ENCODE measurements at regions not wholly inside any gene's neighbourhood (a gene's known extent, or its start where the extent isn't known, plus 50 kb on each side); places are given as distances from the start of the nearest gene placed in this dataset.

DNA sequence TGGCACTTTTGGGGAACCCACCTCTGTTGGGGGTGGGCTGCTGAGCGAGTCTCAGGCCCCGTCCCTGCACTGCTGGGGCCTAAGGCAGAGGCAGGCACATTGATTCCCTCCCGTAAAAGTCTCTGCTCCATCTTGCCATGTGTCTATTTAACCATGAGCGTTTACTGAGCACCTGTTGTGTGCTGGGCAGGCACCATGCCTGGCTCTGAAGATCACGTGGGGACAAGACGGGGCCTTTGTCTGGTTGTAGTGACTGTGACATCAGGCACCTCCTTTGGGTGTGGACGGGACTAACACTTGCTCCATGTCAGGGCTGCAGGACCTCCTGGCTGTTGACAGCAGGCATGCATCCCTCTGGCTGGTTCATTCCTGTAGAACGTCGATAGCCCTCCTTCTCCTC lies 204.7 kb upstream of the CIBAR2 start:
- Histone ChIP-seq H3K27ac (no peak overlapping the region), H3K9me3 (no peaks in the 10 kb centered on the region), H3K4me1 (peaks cover 18 to 58% (median 48%) of the 10 kb centered on the region in 4 donors), H3K4me3 (no peak overlapping the region), H3K36me3 (no peaks in the 10 kb centered on the region), H3K27me3 (no peaks in the 10 kb centered on the region)
- WGBS, 5 donors: 66 to 82% (median 75%) methylated on average over 5 to 9 of the region's 9 CpGs
- intact Hi-C loops (cut with DNase I; ENCODE audit: low total_unique reads): no loop called here
- TF ChIP-seq POLR2A (IDR thresholded peaks at IDR 0.05): no peak
- TF ChIP-seq EP300 (IDR thresholded peaks at IDR 0.05): no peak
- no peak for TF ChIP-seq POLR2AphosphoS5 (IDR thresholded peaks at IDR 0.05)
- TF ChIP-seq, protein P1, sequence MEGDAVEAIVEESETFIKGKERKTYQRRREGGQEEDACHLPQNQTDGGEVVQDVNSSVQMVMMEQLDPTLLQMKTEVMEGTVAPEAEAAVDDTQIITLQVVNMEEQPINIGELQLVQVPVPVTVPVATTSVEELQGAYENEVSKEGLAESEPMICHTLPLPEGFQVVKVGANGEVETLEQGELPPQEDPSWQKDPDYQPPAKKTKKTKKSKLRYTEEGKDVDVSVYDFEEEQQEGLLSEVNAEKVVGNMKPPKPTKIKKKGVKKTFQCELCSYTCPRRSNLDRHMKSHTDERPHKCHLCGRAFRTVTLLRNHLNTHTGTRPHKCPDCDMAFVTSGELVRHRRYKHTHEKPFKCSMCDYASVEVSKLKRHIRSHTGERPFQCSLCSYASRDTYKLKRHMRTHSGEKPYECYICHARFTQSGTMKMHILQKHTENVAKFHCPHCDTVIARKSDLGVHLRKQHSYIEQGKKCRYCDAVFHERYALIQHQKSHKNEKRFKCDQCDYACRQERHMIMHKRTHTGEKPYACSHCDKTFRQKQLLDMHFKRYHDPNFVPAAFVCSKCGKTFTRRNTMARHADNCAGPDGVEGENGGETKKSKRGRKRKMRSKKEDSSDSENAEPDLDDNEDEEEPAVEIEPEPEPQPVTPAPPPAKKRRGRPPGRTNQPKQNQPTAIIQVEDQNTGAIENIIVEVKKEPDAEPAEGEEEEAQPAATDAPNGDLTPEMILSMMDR (IDR thresholded peaks at IDR 0.05): no peak
- DNase-seq: no peak

DNA sequence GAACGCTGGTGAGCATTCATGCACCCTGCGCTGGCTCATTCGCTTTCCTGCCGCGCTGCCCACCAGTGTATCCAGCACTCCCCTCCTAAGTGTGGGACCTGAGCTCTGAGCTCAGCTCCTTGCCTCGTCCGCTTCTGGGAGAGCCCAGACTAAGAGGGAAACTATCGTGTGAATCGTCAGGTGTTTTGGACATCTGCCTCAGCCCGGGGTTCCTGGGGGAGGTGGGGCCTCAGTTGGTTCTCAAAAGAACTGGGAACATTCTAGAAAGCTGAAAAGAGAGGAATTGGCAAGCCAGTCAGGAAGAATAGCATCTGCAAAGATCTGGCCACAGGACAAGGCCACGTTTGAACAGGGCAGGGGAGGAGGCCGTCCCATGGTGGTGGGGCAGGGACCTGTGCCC lies 205.4 kb upstream of the CIBAR2 start:
- intact Hi-C loops (cut with DNase I; ENCODE audit: low total_unique reads): no loop called here
- TF ChIP-seq, protein P1 (IDR thresholded peaks at IDR 0.05): no peak
- TF ChIP-seq EP300 (IDR thresholded peaks at IDR 0.05): no peak
- TF ChIP-seq POLR2A (IDR thresholded peaks at IDR 0.05): no peak
- TF ChIP-seq POLR2AphosphoS5 (IDR thresholded peaks at IDR 0.05): no peak
- no peaks in the 10 kb centered on the region for H3K36me3 ChIP-seq
- WGBS, 5 donors: 71 to 86% (median 76%) methylated on average over 11 to 12 of the region's 12 CpGs
- H3K27ac ChIP-seq: no peak overlapping the region
- no peaks in the 10 kb centered on the region for H3K27me3 ChIP-seq
- no peak for DNase-seq
- no peaks in the 10 kb centered on the region for H3K9me3 ChIP-seq
- peaks cover 23 to 60% (median 51%) of the 10 kb centered on the region in 4 donors for H3K4me1 ChIP-seq
- no peak overlapping the region for H3K4me3 ChIP-seq

DNA sequence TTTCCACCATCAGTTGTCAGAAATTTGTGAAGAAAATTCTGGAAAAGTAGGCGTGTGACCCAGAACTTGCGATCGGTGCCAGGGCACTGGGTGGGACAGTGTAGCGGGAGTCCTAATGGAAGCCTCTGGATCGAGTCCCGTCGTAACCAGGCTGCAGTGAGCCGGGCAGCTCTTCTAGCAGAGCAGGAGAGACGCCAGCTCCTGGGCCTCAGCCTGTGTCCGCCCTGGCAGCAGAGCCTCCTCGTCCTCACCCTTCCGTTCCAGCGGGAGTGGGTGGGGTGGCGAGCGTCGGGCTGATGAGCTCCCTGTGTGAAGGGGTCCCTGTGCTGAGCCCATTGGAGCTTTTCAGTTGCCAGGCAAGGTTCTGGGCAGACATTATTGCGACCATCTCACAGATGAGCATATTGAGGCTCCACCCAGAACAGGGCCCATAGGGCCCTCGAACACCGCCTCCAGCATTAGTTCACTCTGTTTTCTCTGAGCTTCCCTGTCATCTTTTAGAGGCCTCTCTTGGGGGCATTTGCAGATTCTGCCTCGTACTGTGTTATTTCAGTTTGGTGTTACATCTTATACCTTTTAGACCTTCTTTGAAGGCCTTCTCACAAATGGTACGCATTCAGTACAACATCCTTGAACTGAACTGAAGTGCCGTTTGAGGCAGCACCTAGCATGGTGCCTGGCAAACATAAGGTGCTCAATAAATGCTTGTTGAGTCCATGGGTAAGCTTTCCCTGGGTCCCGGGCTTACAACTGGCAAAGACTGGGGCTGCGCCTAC lies 207.1 kb upstream of the CIBAR2 start:
- Histone ChIP-seq H3K4me1 (peaks cover 23 to 56% (median 46%) of the 10 kb centered on the region in 4 donors), H3K9me3 (no peaks in the 10 kb centered on the region), H3K27me3 (no peaks in the 10 kb centered on the region), H3K4me3 (no peak overlapping the region), H3K36me3 (no peaks in the 10 kb centered on the region), H3K27ac (peak overlapping the region in 3 of 5 donors; percentile 3 to 86 (median 32))
- WGBS, 5 donors: 93 to 95% (median 95%) methylated on average over 24 of the region's 24 CpGs
- no peak for TF ChIP-seq EP300 (IDR thresholded peaks at IDR 0.05)
- TF ChIP-seq POLR2AphosphoS5 (IDR thresholded peaks at IDR 0.05): no peak
- TF ChIP-seq, protein P1 (IDR thresholded peaks at IDR 0.05): no peak
- TF ChIP-seq POLR2A (IDR thresholded peaks at IDR 0.05): no peak
- intact Hi-C loops (cut with DNase I; ENCODE audit: low total_unique reads): no loop called here
- DNase-seq: no peak

DNA sequence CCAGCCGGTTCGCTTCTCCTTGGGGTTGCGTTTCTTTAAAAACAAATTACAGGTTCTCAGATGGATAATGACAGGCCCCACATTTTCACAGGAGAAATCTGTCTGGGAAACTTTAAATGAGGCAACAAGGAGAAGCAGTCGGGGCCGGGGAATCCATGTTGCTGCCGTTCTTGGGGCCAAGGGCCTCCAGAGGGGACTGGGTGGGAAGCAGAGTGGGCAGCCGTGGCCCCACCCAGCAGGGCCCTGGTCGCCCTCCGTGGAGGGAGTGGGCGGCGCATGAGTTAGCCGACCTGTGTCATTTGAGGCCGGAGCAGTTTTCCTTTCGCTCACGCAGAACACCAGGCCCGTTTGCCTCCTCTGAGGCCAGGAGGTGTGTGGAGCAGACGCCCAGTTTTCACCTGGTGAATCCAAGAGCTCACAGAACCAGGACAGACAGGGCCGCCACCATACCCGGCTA lies 207.7 kb upstream of the CIBAR2 start:
- DNase-seq: no peak
- intact Hi-C loops (cut with DNase I; ENCODE audit: low total_unique reads): no loop called here
- WGBS, 5 donors: 73 to 88% (median 79%) methylated on average over 18 to 19 of the region's 19 CpGs
- Histone ChIP-seq H3K27ac (peak overlapping the region in 3 of 5 donors; percentile 3 to 86 (median 32)), H3K4me3 (no peak overlapping the region), H3K4me1 (peaks cover 23 to 51% (median 44%) of the 10 kb centered on the region in 4 donors), H3K36me3 (no peaks in the 10 kb centered on the region), H3K27me3 (no peaks in the 10 kb centered on the region), H3K9me3 (no peaks in the 10 kb centered on the region)
- no peak for TF ChIP-seq POLR2AphosphoS5 (IDR thresholded peaks at IDR 0.05)
- no peak for TF ChIP-seq POLR2A (IDR thresholded peaks at IDR 0.05)
